ENCODE measurements at regions not wholly inside any gene's neighbourhood (a gene's known extent, or its start where the extent isn't known, plus 50 kb on each side); places are given as distances from the start of the nearest gene placed in this dataset.

DNA sequence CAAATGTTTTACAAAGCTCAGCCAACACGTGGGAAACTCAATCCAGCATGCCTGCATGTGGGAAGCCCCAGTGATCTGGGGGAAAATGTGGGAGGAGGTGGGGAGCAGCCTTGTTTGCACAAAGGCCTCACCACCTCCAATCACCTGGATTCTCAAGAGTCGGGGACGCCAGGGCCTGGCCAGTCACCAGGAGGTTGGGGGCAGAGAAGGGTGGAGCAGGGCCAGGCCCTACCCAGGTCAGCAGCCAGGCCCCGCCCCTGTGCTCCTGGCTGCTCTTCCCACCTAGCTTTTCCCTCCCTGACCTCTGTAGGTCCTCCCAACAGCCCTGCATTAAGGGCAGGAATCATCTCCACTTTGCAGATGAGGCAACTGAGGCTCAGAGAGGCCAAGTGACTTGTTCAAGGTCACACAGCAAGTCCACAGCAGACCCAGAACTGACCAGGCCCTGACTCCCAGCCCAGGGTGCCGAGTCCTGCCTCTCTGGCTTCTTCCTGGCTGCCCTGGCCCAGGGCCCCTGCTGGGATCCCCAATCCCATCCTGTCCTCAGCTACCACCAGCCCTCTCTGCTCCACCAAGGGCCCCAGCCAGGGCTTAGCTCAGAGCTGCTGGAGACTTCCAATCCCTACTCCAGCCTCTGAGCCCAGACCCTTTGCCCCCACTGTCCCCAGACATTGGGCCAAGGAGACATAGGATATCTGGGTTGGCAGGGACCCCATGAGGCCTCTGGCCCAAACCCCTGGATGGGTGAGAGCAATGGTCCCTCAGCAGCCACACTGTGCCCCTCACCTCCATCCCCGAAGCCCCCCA, 508.6 kb downstream of the PTPRU start:
- no peak for DNase-seq (ENCODE audit: low read depth)
- TF ChIP-seq, protein P1, sequence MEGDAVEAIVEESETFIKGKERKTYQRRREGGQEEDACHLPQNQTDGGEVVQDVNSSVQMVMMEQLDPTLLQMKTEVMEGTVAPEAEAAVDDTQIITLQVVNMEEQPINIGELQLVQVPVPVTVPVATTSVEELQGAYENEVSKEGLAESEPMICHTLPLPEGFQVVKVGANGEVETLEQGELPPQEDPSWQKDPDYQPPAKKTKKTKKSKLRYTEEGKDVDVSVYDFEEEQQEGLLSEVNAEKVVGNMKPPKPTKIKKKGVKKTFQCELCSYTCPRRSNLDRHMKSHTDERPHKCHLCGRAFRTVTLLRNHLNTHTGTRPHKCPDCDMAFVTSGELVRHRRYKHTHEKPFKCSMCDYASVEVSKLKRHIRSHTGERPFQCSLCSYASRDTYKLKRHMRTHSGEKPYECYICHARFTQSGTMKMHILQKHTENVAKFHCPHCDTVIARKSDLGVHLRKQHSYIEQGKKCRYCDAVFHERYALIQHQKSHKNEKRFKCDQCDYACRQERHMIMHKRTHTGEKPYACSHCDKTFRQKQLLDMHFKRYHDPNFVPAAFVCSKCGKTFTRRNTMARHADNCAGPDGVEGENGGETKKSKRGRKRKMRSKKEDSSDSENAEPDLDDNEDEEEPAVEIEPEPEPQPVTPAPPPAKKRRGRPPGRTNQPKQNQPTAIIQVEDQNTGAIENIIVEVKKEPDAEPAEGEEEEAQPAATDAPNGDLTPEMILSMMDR (conservative IDR thresholded peaks at IDR 0.05; ENCODE audit: low read depth, low read length): no peak
- no peak overlapping the region for H3K4me3 ChIP-seq (ENCODE audit: low read depth, low read length)

DNA sequence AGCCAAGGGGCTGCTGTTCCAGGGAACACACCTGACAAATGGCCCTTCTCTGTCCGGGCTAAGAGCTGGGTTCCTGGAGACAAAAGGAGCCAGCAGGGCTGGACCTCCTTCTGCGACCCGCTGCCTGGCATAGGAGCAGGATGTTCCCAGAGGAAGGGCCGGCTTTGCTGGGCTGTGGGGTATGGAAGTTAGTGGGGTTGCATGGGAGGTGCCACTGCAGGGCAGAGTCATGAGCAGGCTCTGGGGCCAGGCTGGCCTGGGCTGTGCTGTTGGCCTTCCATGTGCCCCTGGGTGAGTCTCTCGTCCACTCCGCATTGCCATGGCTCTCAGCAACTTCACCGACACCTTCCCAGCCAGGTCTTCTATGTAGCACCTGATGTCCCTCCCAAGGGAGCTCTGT, 507.6 kb downstream of the PTPRU start:
- DNase-seq (ENCODE audit: low read depth): no peak
- no peak overlapping the region for H3K4me3 ChIP-seq (ENCODE audit: low read depth, low read length)
- TF ChIP-seq, protein P1 (conservative IDR thresholded peaks at IDR 0.05; ENCODE audit: low read depth, low read length): no peak

- H3K4me3 ChIP-seq (ENCODE audit: low read depth, low read length): no peak overlapping the region
- no peak for DNase-seq (ENCODE audit: low read depth)
- TF ChIP-seq, protein P1 (conservative IDR thresholded peaks at IDR 0.05; ENCODE audit: low read depth, low read length): no peak
Measured at GRCh38 chr1:29743264-29743663, 506.9 kb downstream of the PTPRU start.

DNA sequence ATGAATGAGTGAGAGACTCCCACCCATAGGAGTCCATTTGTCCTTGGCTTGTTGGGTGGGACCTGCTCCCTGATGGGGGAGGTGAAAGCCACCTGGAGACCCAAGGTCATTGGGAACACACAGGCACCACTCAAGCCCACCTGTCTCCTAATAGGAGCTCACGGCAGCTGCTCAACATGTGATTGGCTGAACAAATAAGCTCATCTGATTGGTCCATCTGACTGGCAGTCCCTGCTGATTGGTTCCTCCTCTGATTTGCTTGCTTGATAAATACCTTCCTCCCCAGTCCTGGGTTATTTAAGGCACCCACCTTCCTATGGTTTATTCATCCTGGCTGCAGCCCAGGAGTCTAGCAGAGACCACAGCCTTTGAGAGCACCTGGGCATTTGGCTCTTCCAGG, 502.9 kb downstream of the PTPRU start:
- TF ChIP-seq, protein P1 (conservative IDR thresholded peaks at IDR 0.05; ENCODE audit: low read depth, low read length): no peak
- H3K4me3 ChIP-seq (ENCODE audit: low read depth, low read length): no peak overlapping the region
- DNase-seq (ENCODE audit: low read depth): no peak

DNA sequence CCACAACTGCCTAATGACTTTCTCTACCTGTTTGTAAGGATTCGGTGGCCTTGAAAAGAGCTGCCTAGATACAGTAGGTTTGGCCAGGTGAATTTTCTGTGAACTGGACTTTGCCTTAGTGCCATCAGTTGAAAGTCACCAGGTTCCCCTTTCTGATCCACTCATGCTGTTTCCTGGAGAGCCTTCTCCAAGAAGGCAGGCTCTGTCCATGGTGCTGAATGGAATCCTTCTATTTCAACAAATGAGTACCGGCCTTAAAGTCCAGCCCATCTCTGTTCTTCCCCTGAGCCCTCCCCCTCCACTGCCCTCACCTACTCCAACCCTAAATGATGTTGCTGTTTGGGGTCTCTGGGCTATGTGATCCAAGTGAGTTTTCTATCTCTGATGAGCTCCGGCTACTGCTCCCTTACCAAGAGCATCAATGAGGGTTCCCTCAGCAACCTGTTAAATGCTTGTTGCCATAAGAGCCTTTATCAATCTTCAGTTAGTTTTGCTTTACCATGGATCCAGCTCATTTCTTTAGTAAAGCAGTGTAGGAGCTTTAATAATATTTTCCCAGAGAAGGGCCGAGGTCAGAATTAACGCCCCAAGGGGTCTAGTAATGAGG, 500.4 kb downstream of the PTPRU start:
- no peak for DNase-seq (ENCODE audit: low read depth)
- H3K4me3 ChIP-seq (ENCODE audit: low read depth, low read length): no peak overlapping the region
- TF ChIP-seq, protein P1 (conservative IDR thresholded peaks at IDR 0.05; ENCODE audit: low read depth, low read length): no peak

GRCh38 chr1:29732453-29732852, 496.1 kb downstream of the PTPRU start:
- no peak for DNase-seq (ENCODE audit: low read depth)
- TF ChIP-seq, protein P1 (conservative IDR thresholded peaks at IDR 0.05; ENCODE audit: low read depth, low read length): no peak
- no peak overlapping the region for H3K4me3 ChIP-seq (ENCODE audit: low read depth, low read length)

Data from epithelial cell of proximal tubule (primary cell).